ENCODE measurements at regions not wholly inside any gene's neighbourhood (a gene's known extent, or its start where the extent isn't known, plus 50 kb on each side); places are given as distances from the start of the nearest gene placed in this dataset.

- DNase-seq, result no peak
These were observed 336.5 kb downstream of the CRPPA start for GRCh38 chr7:16084875-16085274.

- DNase-seq, result peak; percentile 95
These were observed 337.0 kb downstream of the CRPPA start for GRCh38 chr7:16084370-16084769.

- no peak for DNase-seq
These were observed 337.4 kb downstream of the CRPPA start for GRCh38 chr7:16083931-16084330.

GRCh38 chr7:16080131-16080530, 341.2 kb downstream of the CRPPA start:
- no peak for DNase-seq

GRCh38 chr7:16079723-16080122, 341.6 kb downstream of the CRPPA start:
- no peak for DNase-seq

- peak; percentile 62 for DNase-seq
These were observed 343.0 kb downstream of the CRPPA start for GRCh38 chr7:16078076-16078952.

- DNase-seq, result peak; percentile 74
These were observed 350.0 kb downstream of the CRPPA start for GRCh38 chr7:16071246-16071857.

GRCh38 chr7:16070806-16071205, 350.5 kb downstream of the CRPPA start:
- no peak for DNase-seq

GRCh38 chr7:16069998-16070397, 351.3 kb downstream of the CRPPA start:
- no peak for DNase-seq

- DNase-seq, result no peak
These were observed 353.2 kb downstream of the CRPPA start for GRCh38 chr7:16068183-16068582.

- DNase-seq, result peak; percentile 73
These were observed 353.6 kb downstream of the CRPPA start for GRCh38 chr7:16067711-16068110.

- peak; percentile 73 for DNase-seq
These were observed 354.4 kb downstream of the CRPPA start for GRCh38 chr7:16066805-16067459.

GRCh38 chr7:16065939-16066338, 355.4 kb downstream of the CRPPA start:
- DNase-seq, result no peak

- DNase-seq, result no peak
These were observed 357.3 kb downstream of the CRPPA start for GRCh38 chr7:16063716-16064675.

- no peak for DNase-seq
These were observed 358.1 kb downstream of the CRPPA start for GRCh38 chr7:16063221-16063620.

GRCh38 chr7:16062269-16062668, 359.1 kb downstream of the CRPPA start:
- no peak for DNase-seq

GRCh38 chr7:16061630-16062029, 359.7 kb downstream of the CRPPA start:
- DNase-seq, result no peak

- no peak for DNase-seq
These were observed 360.3 kb downstream of the CRPPA start for GRCh38 chr7:16061011-16061410.

- DNase-seq, result no peak
These were observed 360.8 kb downstream of the CRPPA start for GRCh38 chr7:16060502-16060901.

GRCh38 chr7:16055263-16055976, 365.9 kb downstream of the CRPPA start:
- DNase-seq, result no peak

GRCh38 chr7:16051561-16052255, 365.2 kb upstream of the MEOX2 start:
- no peak for DNase-seq

Measured in NCI-H1105 treated with DMSO at 0.1 percent for 48 hours (cell line).